ENCODE measurements at regions not wholly inside any gene's neighbourhood (a gene's known extent, or its start where the extent isn't known, plus 50 kb on each side); places are given as distances from the start of the nearest gene placed in this dataset.

DNA sequence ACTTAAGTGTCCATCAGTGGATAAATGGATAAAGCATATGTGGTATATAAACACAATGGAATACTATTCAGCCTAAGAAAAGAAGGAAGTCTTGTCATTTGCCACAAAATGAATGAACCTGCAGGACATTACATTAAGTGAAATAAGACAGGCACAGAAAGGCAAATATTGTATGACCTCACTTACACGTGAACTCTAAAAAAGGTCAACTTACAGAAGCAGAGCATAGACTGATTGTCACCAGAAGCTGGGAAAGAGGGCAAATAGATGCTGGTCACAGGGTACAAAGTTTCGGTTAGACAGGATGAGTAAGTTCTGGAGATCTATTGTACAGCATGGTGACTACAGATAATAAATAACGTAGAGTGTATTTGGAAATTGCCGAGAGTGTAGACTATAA is 247.7 kb downstream of the RAB28 start (continued):
- TF ChIP-seq, protein P1, sequence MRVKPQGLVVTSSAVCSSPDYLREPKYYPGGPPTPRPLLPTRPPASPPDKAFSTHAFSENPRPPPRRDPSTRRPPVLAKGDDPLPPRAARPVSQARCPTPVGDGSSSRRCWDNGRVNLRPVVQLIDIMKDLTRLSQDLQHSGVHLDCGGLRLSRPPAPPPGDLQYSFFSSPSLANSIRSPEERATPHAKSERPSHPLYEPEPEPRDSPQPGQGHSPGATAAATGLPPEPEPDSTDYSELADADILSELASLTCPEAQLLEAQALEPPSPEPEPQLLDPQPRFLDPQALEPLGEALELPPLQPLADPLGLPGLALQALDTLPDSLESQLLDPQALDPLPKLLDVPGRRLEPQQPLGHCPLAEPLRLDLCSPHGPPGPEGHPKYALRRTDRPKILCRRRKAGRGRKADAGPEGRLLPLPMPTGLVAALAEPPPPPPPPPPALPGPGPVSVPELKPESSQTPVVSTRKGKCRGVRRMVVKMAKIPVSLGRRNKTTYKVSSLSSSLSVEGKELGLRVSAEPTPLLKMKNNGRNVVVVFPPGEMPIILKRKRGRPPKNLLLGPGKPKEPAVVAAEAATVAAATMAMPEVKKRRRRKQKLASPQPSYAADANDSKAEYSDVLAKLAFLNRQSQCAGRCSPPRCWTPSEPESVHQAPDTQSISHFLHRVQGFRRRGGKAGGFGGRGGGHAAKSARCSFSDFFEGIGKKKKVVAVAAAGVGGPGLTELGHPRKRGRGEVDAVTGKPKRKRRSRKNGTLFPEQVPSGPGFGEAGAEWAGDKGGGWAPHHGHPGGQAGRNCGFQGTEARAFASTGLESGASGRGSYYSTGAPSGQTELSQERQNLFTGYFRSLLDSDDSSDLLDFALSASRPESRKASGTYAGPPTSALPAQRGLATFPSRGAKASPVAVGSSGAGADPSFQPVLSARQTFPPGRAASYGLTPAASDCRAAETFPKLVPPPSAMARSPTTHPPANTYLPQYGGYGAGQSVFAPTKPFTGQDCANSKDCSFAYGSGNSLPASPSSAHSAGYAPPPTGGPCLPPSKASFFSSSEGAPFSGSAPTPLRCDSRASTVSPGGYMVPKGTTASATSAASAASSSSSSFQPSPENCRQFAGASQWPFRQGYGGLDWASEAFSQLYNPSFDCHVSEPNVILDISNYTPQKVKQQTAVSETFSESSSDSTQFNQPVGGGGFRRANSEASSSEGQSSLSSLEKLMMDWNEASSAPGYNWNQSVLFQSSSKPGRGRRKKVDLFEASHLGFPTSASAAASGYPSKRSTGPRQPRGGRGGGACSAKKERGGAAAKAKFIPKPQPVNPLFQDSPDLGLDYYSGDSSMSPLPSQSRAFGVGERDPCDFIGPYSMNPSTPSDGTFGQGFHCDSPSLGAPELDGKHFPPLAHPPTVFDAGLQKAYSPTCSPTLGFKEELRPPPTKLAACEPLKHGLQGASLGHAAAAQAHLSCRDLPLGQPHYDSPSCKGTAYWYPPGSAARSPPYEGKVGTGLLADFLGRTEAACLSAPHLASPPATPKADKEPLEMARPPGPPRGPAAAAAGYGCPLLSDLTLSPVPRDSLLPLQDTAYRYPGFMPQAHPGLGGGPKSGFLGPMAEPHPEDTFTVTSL (CRISPR knock-in tag; IDR thresholded peaks at IDR 0.05; ENCODE audit: borderline replicate concordance): peak; percentile 92
- peak; percentile 31; the same call in 1 of the 2 replicates for TF ChIP-seq PHF21A (CRISPR knock-in tag; IDR thresholded peaks at IDR 0.05)
- TF ChIP-seq, protein P2, sequence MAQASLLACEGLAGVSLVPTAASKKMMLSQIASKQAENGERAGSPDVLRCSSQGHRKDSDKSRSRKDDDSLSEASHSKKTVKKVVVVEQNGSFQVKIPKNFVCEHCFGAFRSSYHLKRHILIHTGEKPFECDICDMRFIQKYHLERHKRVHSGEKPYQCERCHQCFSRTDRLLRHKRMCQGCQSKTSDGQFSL (CRISPR knock-in tag; IDR thresholded peaks at IDR 0.05): no peak
- TF ChIP-seq SOX5 (CRISPR knock-in tag; IDR thresholded peaks at IDR 0.05; ENCODE audit: borderline replicate concordance): peak; percentile 76
- TF ChIP-seq, protein P3, sequence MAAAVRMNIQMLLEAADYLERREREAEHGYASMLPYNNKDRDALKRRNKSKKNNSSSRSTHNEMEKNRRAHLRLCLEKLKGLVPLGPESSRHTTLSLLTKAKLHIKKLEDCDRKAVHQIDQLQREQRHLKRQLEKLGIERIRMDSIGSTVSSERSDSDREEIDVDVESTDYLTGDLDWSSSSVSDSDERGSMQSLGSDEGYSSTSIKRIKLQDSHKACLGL (CRISPR knock-in tag; IDR thresholded peaks at IDR 0.05): no peak
- TF ChIP-seq SP5 (CRISPR knock-in tag; IDR thresholded peaks at IDR 0.05; ENCODE audit: borderline replicate concordance, low read depth): no peak
- TF ChIP-seq ZSCAN12 (CRISPR knock-in tag; IDR thresholded peaks at IDR 0.05): no peak
- no peak for TF ChIP-seq FOXK2 (IDR thresholded peaks at IDR 0.05)
- TF ChIP-seq, protein P4, sequence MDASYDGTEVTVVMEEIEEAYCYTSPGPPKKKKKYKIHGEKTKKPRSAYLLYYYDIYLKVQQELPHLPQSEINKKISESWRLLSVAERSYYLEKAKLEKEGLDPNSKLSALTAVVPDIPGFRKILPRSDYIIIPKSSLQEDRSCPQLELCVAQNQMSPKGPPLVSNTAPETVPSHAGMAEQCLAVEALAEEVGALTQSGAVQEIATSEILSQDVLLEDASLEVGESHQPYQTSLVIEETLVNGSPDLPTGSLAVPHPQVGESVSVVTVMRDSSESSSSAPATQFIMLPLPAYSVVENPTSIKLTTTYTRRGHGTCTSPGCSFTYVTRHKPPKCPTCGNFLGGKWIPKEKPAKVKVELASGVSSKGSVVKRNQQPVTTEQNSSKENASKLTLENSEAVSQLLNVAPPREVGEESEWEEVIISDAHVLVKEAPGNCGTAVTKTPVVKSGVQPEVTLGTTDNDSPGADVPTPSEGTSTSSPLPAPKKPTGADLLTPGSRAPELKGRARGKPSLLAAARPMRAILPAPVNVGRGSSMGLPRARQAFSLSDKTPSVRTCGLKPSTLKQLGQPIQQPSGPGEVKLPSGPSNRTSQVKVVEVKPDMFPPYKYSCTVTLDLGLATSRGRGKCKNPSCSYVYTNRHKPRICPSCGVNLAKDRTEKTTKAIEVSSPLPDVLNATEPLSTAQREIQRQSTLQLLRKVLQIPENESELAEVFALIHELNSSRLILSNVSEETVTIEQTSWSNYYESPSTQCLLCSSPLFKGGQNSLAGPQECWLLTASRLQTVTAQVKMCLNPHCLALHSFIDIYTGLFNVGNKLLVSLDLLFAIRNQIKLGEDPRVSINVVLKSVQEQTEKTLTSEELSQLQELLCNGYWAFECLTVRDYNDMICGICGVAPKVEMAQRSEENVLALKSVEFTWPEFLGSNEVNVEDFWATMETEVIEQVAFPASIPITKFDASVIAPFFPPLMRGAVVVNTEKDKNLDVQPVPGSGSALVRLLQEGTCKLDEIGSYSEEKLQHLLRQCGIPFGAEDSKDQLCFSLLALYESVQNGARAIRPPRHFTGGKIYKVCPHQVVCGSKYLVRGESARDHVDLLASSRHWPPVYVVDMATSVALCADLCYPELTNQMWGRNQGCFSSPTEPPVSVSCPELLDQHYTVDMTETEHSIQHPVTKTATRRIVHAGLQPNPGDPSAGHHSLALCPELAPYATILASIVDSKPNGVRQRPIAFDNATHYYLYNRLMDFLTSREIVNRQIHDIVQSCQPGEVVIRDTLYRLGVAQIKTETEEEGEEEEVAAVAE (CRISPR knock-in tag; IDR thresholded peaks at IDR 0.05; ENCODE audit: borderline replicate concordance): no peak
- TF ChIP-seq NFE2 (CRISPR knock-in tag; IDR thresholded peaks at IDR 0.05): no peak
- TF ChIP-seq, protein P5, sequence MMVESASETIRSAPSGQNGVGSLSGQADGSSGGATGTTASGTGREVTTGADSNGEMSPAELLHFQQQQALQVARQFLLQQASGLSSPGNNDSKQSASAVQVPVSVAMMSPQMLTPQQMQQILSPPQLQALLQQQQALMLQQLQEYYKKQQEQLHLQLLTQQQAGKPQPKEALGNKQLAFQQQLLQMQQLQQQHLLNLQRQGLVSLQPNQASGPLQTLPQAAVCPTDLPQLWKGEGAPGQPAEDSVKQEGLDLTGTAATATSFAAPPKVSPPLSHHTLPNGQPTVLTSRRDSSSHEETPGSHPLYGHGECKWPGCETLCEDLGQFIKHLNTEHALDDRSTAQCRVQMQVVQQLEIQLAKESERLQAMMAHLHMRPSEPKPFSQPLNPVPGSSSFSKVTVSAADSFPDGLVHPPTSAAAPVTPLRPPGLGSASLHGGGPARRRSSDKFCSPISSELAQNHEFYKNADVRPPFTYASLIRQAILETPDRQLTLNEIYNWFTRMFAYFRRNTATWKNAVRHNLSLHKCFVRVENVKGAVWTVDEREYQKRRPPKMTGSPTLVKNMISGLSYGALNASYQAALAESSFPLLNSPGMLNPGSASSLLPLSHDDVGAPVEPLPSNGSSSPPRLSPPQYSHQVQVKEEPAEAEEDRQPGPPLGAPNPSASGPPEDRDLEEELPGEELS (CRISPR knock-in tag; IDR thresholded peaks at IDR 0.05): peak; percentile 65
- no peak for TF ChIP-seq DMAP1 (CRISPR knock-in tag; IDR thresholded peaks at IDR 0.05)
- no peak for TF ChIP-seq SIN3B (IDR thresholded peaks at IDR 0.05; ENCODE audit: low read length)
- TF ChIP-seq, protein P6, sequence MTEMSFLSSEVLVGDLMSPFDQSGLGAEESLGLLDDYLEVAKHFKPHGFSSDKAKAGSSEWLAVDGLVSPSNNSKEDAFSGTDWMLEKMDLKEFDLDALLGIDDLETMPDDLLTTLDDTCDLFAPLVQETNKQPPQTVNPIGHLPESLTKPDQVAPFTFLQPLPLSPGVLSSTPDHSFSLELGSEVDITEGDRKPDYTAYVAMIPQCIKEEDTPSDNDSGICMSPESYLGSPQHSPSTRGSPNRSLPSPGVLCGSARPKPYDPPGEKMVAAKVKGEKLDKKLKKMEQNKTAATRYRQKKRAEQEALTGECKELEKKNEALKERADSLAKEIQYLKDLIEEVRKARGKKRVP (CRISPR knock-in tag; IDR thresholded peaks at IDR 0.05): peak in 1 of 2 experiments; percentile 33; a peak in 1 of 4 replicates
- peak; percentile 52; the same call in 1 of the 2 replicates for TF ChIP-seq ZNF331 (CRISPR knock-in tag; IDR thresholded peaks at IDR 0.05)
- TF ChIP-seq ZMYM4 (CRISPR knock-in tag; IDR thresholded peaks at IDR 0.05): peak; percentile 83
- no peak for TF ChIP-seq MAZ (IDR thresholded peaks at IDR 0.05; ENCODE audit: borderline replicate concordance, low read depth, low read length)
- TF ChIP-seq MAZ (CRISPR knock-in tag; IDR thresholded peaks at IDR 0.05; ENCODE audit: low read depth): no peak

Measured in HepG2 (cell line).